ENCODE measurements at regions not wholly inside any gene's neighbourhood (a gene's known extent, or its start where the extent isn't known, plus 50 kb on each side); places are given as distances from the start of the nearest gene placed in this dataset.

- Histone ChIP-seq H3K4me1 (no peaks in the 10 kb centered on the region; the same call in 1 of the 2 replicates), H3K27ac (no peak overlapping the region), H3K4me2 (no peak overlapping the region), H3K4me3 (no peak overlapping the region), H3K9me3 (peaks cover 32% of the 10 kb centered on the region), H3K9ac (no peak overlapping the region), H3K27me3 (0 out of 2 replicates have a peak, but pooled peaks cover 5% of the 10 kb centered on the region), H3K36me3 (no peaks in the 10 kb centered on the region), H4K20me1 (no peaks in the 10 kb centered on the region)
- TF ChIP-seq Cebpa-rat (IDR thresholded peaks at IDR 0.05) = no peak
Measured at GRCh38 chrX:99384594-99385374, 1025.3 kb downstream of the PCDH19 start.

- H3K36me3 ChIP-seq = no peaks in the 10 kb centered on the region
- H3K4me1 ChIP-seq = no peaks in the 10 kb centered on the region; the same call in 1 of the 2 replicates
- 0 out of 2 replicates have a peak, but pooled peaks cover 5% of the 10 kb centered on the region for H3K27me3 ChIP-seq
- H3K4me3 ChIP-seq = no peak overlapping the region
- H3K4me2 ChIP-seq = no peak overlapping the region
- no peak for TF ChIP-seq Cebpa-rat (IDR thresholded peaks at IDR 0.05)
- no peak overlapping the region for H3K27ac ChIP-seq
- no peak overlapping the region for H3K9ac ChIP-seq
- H4K20me1 ChIP-seq = no peaks in the 10 kb centered on the region
- peaks cover 24% of the 10 kb centered on the region for H3K9me3 ChIP-seq
Measured at GRCh38 chrX:99383786-99384185, 1026.3 kb downstream of the PCDH19 start.

DNA sequence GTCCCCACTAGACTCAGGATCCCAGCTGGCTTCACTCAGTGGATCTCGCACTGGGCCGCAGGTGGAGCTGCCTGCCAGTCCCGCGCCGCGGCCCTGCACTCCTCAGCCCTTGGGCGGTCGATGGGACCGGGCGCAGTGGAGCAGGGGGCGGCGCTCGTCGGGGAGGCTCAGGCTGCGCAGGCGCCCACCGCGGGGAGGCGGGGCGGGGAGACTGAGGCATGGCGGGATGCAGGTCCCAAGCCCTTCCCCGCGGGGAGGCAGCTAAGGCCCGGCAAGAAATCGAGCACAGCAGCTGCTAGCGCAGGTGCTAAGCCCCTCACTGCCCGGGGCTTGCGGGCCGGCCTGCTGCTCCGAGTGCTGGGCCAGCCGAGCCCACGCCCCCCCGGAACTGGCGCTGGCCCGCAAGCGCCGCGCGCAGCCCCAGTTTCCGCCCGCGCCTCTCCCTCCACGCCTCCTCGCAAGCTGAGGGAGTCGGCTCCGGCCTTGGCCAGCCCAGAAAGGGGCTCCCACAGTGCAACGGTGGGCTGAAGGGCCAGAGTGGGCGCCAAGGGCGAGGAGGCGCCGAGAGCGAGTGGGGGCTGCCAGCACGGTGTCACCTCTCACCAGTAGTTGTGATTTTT, 1038.0 kb downstream of the PCDH19 start:
- no peak overlapping the region for H3K4me2 ChIP-seq
- no peak for TF ChIP-seq Cebpa-rat (IDR thresholded peaks at IDR 0.05)
- H3K27me3 ChIP-seq = peaks cover 5% of the 10 kb centered on the region; the same call in 1 of the 2 replicates
- peaks cover 20% of the 10 kb centered on the region for H3K4me1 ChIP-seq
- no peaks in the 10 kb centered on the region for H4K20me1 ChIP-seq
- H3K27ac ChIP-seq = no peak overlapping the region
- no peak overlapping the region for H3K9ac ChIP-seq
- no peak overlapping the region for H3K4me3 ChIP-seq
- peaks cover 13% of the 10 kb centered on the region for H3K9me3 ChIP-seq
- H3K36me3 ChIP-seq = no peaks in the 10 kb centered on the region

- no peaks in the 10 kb centered on the region for H4K20me1 ChIP-seq
- no peak overlapping the region for H3K27ac ChIP-seq
- peaks cover 12% of the 10 kb centered on the region for H3K4me1 ChIP-seq
- H3K4me2 ChIP-seq = no peak overlapping the region
- no peak overlapping the region for H3K4me3 ChIP-seq
- TF ChIP-seq Cebpa-rat (IDR thresholded peaks at IDR 0.05) = no peak
- peaks cover 8% of the 10 kb centered on the region for H3K9me3 ChIP-seq
- peaks cover 83% of the 10 kb centered on the region for H3K27me3 ChIP-seq
- no peaks in the 10 kb centered on the region for H3K36me3 ChIP-seq
- H3K9ac ChIP-seq = no peak overlapping the region
Measured at GRCh38 chrX:99353412-99353811, 1056.7 kb downstream of the PCDH19 start.

DNA sequence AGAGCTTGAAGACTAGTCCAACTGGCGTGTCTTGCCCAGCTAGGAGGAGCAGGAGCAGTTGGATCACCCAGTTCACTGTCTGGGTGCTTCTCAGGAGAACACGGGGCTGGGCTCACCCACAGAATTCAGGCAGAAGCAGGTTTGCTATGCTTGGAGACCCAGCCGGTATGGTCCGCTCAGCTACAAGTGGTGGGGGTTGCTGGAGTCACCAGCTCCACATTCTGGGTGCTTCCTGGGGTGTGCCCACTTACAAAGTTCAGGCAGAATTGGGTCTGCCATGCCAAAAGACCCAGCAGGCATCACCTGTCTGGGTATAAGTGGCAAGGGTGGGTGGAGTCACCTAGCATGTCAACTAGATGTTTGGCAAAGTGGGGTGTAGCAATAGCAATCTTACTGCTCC, 1061.8 kb downstream of the PCDH19 start:
- H3K9me3 ChIP-seq = peaks cover 15% of the 10 kb centered on the region
- no peak overlapping the region for H3K27ac ChIP-seq
- H3K4me2 ChIP-seq = no peak overlapping the region
- no peak overlapping the region for H3K9ac ChIP-seq
- no peak overlapping the region for H3K4me3 ChIP-seq
- no peaks in the 10 kb centered on the region for H3K36me3 ChIP-seq
- no peak for TF ChIP-seq Cebpa-rat (IDR thresholded peaks at IDR 0.05)
- H4K20me1 ChIP-seq = no peaks in the 10 kb centered on the region
- peaks cover 56% of the 10 kb centered on the region for H3K27me3 ChIP-seq
- peaks cover 4% of the 10 kb centered on the region for H3K4me1 ChIP-seq

GRCh38 chrX:99308302-99308701, 1101.8 kb downstream of the PCDH19 start:
- Histone ChIP-seq H3K27ac (no peak overlapping the region), H3K9me3 (no peaks in the 10 kb centered on the region), H4K20me1 (no peaks in the 10 kb centered on the region), H3K27me3 (peaks cover 35% of the 10 kb centered on the region), H3K4me1 (no peaks in the 10 kb centered on the region), H3K4me3 (no peak overlapping the region), H3K9ac (no peak overlapping the region), H3K4me2 (no peak overlapping the region), H3K36me3 (no peaks in the 10 kb centered on the region)
- TF ChIP-seq Cebpa-rat (IDR thresholded peaks at IDR 0.05) = no peak

GRCh38 chrX:99305573-99305972, 1104.5 kb downstream of the PCDH19 start:
- no peaks in the 10 kb centered on the region for H3K36me3 ChIP-seq
- H3K4me2 ChIP-seq = no peak overlapping the region
- H3K27ac ChIP-seq = no peak overlapping the region
- H4K20me1 ChIP-seq = no peaks in the 10 kb centered on the region
- no peak for TF ChIP-seq Cebpa-rat (IDR thresholded peaks at IDR 0.05)
- no peaks in the 10 kb centered on the region for H3K4me1 ChIP-seq
- H3K27me3 ChIP-seq = peaks cover 42% of the 10 kb centered on the region
- H3K4me3 ChIP-seq = no peak overlapping the region
- no peak overlapping the region for H3K9ac ChIP-seq
- H3K9me3 ChIP-seq = no peaks in the 10 kb centered on the region

DNA sequence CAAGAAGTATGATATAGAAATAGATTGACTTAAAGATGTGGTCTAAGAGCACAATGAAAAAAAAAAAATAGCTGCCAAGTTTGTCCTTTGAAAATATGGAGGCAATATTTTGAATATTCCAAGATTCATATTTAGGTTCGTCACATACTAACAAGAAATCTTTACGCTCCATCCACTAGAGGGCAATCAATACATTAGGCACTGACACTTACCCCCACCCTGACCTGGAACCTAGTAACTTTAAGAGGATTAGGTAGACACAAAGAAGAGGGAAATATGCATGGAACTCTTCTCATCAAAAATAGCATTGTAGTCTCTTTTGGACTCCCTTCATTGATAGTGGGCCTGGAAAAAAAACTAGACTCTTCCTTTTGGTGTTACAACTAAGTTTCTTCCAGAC, 1108.1 kb downstream of the PCDH19 start:
- no peak overlapping the region for H3K4me2 ChIP-seq

GRCh38 chrX:99271641-99272040, 1138.4 kb downstream of the PCDH19 start:
- TF ChIP-seq Cebpa-rat (IDR thresholded peaks at IDR 0.05) = no peak
- Histone ChIP-seq H3K4me3 (no peak overlapping the region), H3K27ac (no peak overlapping the region), H3K4me1 (no peaks in the 10 kb centered on the region), H3K9me3 (0 out of 2 replicates have a peak, but pooled peaks cover 10% of the 10 kb centered on the region), H3K9ac (no peak overlapping the region), H3K36me3 (no peaks in the 10 kb centered on the region), H3K27me3 (peaks cover 52% of the 10 kb centered on the region), H4K20me1 (no peaks in the 10 kb centered on the region), H3K4me2 (no peak overlapping the region)

More for the DNA sequence above, 1108.1 kb downstream of the PCDH19 start:
- H3K36me3 ChIP-seq = no peaks in the 10 kb centered on the region
- no peak for TF ChIP-seq Cebpa-rat (IDR thresholded peaks at IDR 0.05)
- no peaks in the 10 kb centered on the region for H3K4me1 ChIP-seq
- H4K20me1 ChIP-seq = no peaks in the 10 kb centered on the region
- H3K9ac ChIP-seq = no peak overlapping the region
- peaks cover 65% of the 10 kb centered on the region for H3K27me3 ChIP-seq
- no peaks in the 10 kb centered on the region for H3K9me3 ChIP-seq
- H3K27ac ChIP-seq = no peak overlapping the region
- no peak overlapping the region for H3K4me3 ChIP-seq

- Histone ChIP-seq H3K9me3 (0 out of 2 replicates have a peak, but pooled peaks cover 10% of the 10 kb centered on the region), H3K4me3 (no peak overlapping the region), H3K4me1 (no peaks in the 10 kb centered on the region), H3K36me3 (no peaks in the 10 kb centered on the region), H4K20me1 (no peaks in the 10 kb centered on the region), H3K27ac (no peak overlapping the region), H3K27me3 (peaks cover 50% of the 10 kb centered on the region), H3K4me2 (no peak overlapping the region), H3K9ac (no peak overlapping the region)
- no peak for TF ChIP-seq Cebpa-rat (IDR thresholded peaks at IDR 0.05)
Measured at GRCh38 chrX:99266255-99266654, 1143.8 kb downstream of the PCDH19 start.

Data from BLaER1 (cell line).